ENCODE measurements at regions not wholly inside any gene's neighbourhood (a gene's known extent, or its start where the extent isn't known, plus 50 kb on each side); places are given as distances from the start of the nearest gene placed in this dataset.

GRCh38 chr11:109267293-109268095 lies 154.5 kb upstream of the C11orf87 start:
- Histone ChIP-seq H3K4me1 (no peaks in the 10 kb centered on the region), H3K27ac (no peak overlapping the region), H3K4me3 (no peak overlapping the region), H3K9me3 (peaks cover 0 to 23% (median 0%) of the 10 kb centered on the region in 3 donors), H3K36me3 (no peaks in the 10 kb centered on the region), H3K27me3 (no peaks in the 10 kb centered on the region)
- WGBS, 2 donors (ENCODE audit: low coverage in 1 of 2), result 39 to 51% methylated on average over 2 of the region's 2 CpGs
- no peak for ATAC-seq
- no peak for TF ChIP-seq POLR2A (IDR thresholded peaks at IDR 0.05)

DNA sequence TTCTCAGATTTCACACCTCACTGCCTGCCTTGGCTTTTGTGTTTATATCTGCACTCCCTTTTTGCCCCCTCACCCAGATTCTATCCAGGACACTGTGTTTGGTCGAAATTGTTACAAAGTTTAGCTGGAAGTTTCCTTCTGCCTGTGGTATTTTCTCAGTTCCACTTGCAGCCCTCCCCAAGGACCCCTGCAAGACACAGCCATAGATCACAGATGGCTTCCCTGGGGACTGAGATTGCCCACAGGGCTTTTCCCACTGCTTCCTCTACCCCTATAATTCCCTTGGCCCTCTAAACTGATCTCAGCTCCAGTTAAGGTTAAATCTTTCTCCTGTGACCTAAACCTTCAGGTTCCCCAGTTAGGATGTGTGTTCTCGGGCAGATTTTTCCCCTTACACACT lies 146.1 kb upstream of the C11orf87 start:
- ATAC-seq, result no peak
- H3K27me3 ChIP-seq, result no peaks in the 10 kb centered on the region
- 18 to 33% methylated on average over 1 of the region's 2 CpGs for WGBS, 2 donors (ENCODE audit: low coverage in 1 of 2)
- H3K36me3 ChIP-seq, result no peaks in the 10 kb centered on the region
- TF ChIP-seq POLR2A (IDR thresholded peaks at IDR 0.05), result no peak
- TF ChIP-seq POLR2AphosphoS5 (IDR thresholded peaks at IDR 0.05), result no peak
- TF ChIP-seq, protein P1, sequence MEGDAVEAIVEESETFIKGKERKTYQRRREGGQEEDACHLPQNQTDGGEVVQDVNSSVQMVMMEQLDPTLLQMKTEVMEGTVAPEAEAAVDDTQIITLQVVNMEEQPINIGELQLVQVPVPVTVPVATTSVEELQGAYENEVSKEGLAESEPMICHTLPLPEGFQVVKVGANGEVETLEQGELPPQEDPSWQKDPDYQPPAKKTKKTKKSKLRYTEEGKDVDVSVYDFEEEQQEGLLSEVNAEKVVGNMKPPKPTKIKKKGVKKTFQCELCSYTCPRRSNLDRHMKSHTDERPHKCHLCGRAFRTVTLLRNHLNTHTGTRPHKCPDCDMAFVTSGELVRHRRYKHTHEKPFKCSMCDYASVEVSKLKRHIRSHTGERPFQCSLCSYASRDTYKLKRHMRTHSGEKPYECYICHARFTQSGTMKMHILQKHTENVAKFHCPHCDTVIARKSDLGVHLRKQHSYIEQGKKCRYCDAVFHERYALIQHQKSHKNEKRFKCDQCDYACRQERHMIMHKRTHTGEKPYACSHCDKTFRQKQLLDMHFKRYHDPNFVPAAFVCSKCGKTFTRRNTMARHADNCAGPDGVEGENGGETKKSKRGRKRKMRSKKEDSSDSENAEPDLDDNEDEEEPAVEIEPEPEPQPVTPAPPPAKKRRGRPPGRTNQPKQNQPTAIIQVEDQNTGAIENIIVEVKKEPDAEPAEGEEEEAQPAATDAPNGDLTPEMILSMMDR (IDR thresholded peaks at IDR 0.05), result no peak
- no peak for TF ChIP-seq EP300 (IDR thresholded peaks at IDR 0.05)
- H3K4me1 ChIP-seq, result no peaks in the 10 kb centered on the region
- peaks cover 0 to 11% (median 0%) of the 10 kb centered on the region in 3 donors for H3K9me3 ChIP-seq
- H3K27ac ChIP-seq, result no peak overlapping the region
- no peak overlapping the region for H3K4me3 ChIP-seq

- peaks cover 0 to 19% (median 0%) of the 10 kb centered on the region in 3 donors for H3K9me3 ChIP-seq
- no peak overlapping the region for H3K4me3 ChIP-seq
- H3K36me3 ChIP-seq, result no peaks in the 10 kb centered on the region
- H3K4me1 ChIP-seq, result peaks cover 0 to 10% (median 0%) of the 10 kb centered on the region in 3 donors
- no peak for ATAC-seq
- TF ChIP-seq, protein P1 (IDR thresholded peaks at IDR 0.05), result no peak
- TF ChIP-seq EP300 (IDR thresholded peaks at IDR 0.05) (no peak), POLR2A (IDR thresholded peaks at IDR 0.05) (no peak), POLR2AphosphoS5 (IDR thresholded peaks at IDR 0.05) (no peak)
- no peaks in the 10 kb centered on the region for H3K27me3 ChIP-seq
- WGBS, 2 donors (ENCODE audit: low coverage in 1 of 2), result 26 to 40% methylated on average over 2 of the region's 2 CpGs
- H3K27ac ChIP-seq, result no peak overlapping the region
Observed at GRCh38 chr11:109285465-109285864, 136.5 kb upstream of the C11orf87 start.

- 82 to 87% methylated on average over 2 of the region's 2 CpGs for WGBS, 2 donors (ENCODE audit: low coverage in 1 of 2)
- Histone ChIP-seq H3K36me3 (no peaks in the 10 kb centered on the region), H3K4me1 (no peaks in the 10 kb centered on the region), H3K4me3 (no peak overlapping the region), H3K9me3 (no peaks in the 10 kb centered on the region), H3K27me3 (no peaks in the 10 kb centered on the region), H3K27ac (no peak overlapping the region)
- TF ChIP-seq, protein P1 (IDR thresholded peaks at IDR 0.05), result no peak
- no peak for TF ChIP-seq POLR2AphosphoS5 (IDR thresholded peaks at IDR 0.05)
- TF ChIP-seq EP300 (IDR thresholded peaks at IDR 0.05), result no peak
- TF ChIP-seq POLR2A (IDR thresholded peaks at IDR 0.05), result no peak
- no peak for ATAC-seq
Observed at GRCh38 chr11:109291553-109291952, 130.4 kb upstream of the C11orf87 start.

DNA sequence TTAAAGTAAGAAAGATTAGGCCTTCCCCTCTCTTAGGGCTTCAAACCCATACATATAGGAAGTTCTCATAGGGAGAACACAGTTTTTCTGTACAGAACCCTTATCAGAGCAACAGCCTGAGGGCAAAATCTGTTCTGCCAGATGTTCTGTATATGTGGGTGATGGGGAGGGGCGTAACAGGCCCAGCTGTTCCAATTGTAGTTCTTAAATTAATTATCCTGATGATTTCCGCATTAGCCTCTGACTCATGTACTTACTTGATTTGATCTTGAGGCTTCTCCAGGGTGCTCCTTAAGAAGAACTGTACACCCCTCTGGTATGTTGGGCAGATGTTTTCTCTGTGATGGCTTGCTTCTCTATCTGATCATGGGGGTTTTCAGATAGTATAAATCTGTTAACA lies 123.1 kb upstream of the C11orf87 start:
- Histone ChIP-seq H3K9me3 (no peaks in the 10 kb centered on the region), H3K4me3 (no peak overlapping the region), H3K27ac (no peak overlapping the region), H3K4me1 (no peaks in the 10 kb centered on the region), H3K36me3 (no peaks in the 10 kb centered on the region), H3K27me3 (no peaks in the 10 kb centered on the region)
- 50 to 68% methylated on average over 2 of the region's 2 CpGs for WGBS, 2 donors (ENCODE audit: low coverage in 1 of 2)
- ATAC-seq, result no peak
- no peak for TF ChIP-seq POLR2AphosphoS5 (IDR thresholded peaks at IDR 0.05)
- TF ChIP-seq POLR2A (IDR thresholded peaks at IDR 0.05), result no peak
- no peak for TF ChIP-seq EP300 (IDR thresholded peaks at IDR 0.05)
- TF ChIP-seq, protein P1 (IDR thresholded peaks at IDR 0.05), result no peak

All from gastroesophageal sphincter (tissue), 4 donors.